ENCODE measurements at regions not wholly inside any gene's neighbourhood (a gene's known extent, or its start where the extent isn't known, plus 50 kb on each side); places are given as distances from the start of the nearest gene placed in this dataset.

- no peak overlapping the region for H3K4me3 ChIP-seq (ENCODE audit: low read depth, low read length)
- TF ChIP-seq POLR2A (IDR thresholded peaks at IDR 0.05; ENCODE audit: extremely low read depth, insufficient read length) (no peak), MYC (IDR thresholded peaks at IDR 0.05; ENCODE audit: low read depth, low read length) (no peak), CTCF (IDR thresholded peaks at IDR 0.05; ENCODE audit: low read depth, low read length) (no peak)
- TF ChIP-seq, protein P1, sequence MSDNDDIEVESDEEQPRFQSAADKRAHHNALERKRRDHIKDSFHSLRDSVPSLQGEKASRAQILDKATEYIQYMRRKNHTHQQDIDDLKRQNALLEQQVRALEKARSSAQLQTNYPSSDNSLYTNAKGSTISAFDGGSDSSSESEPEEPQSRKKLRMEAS (IDR thresholded peaks at IDR 0.05; ENCODE audit: low read depth, low read length) = no peak
- no peak for DNase-seq (ENCODE audit: low read depth)
These were observed 105.8 kb upstream of the NCKAP5 start for GRCh38 chr2:133674066-133674432.

DNA sequence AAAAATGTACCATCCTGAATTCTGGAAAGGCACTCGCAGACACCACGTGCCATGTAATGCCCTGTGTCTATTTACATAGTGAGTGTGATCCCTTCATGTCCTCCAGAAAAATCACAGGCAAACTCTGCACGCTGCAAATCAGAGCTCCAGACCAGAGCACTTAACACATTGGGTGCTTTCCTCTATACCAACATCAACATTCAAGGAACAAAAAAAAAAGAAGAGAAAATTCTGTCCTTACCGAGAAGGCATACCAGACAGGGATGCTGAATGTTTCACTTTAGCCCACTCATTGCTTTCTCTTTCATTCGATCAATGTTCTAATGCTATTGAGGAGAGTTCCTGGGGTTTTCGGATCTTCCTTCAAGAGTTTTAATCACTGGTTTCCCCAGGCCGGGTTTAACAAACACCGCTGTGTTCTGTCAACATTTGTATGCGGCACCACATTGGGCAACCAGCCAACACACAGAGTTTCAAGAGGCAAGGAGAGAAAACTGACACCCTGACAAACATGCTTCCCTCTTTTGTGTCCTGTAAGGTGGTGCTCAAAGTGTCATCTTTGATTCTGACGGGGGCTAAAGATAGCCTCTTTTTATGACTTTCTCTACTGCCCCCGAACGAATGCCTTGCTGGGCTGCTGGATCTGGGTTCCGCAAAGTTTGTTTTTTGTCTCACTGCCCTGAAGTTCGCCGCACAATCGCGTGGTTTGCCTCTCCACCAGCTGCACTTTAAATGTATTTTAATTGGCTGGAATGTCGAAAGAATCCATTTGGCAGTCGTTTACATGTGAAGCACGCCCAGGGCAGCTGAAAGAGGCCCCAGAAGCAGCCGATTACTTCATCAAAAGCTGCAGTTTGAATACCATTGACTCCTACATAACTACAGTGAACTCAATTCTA lies 106.4 kb upstream of the NCKAP5 start:
- no peak overlapping the region for H3K4me3 ChIP-seq (ENCODE audit: low read depth, low read length)
- DNase-seq (ENCODE audit: low read depth) = no peak
- TF ChIP-seq, protein P1 (IDR thresholded peaks at IDR 0.05; ENCODE audit: low read depth, low read length) = no peak
- TF ChIP-seq CTCF (IDR thresholded peaks at IDR 0.05; ENCODE audit: low read depth, low read length) (no peak), MYC (IDR thresholded peaks at IDR 0.05; ENCODE audit: low read depth, low read length) (no peak)

- DNase-seq (ENCODE audit: low read depth) = no peak
- H3K4me3 ChIP-seq (ENCODE audit: low read depth, low read length) = no peak overlapping the region
- TF ChIP-seq MYC (IDR thresholded peaks at IDR 0.05; ENCODE audit: low read depth, low read length) = no peak
- TF ChIP-seq POLR2A (IDR thresholded peaks at IDR 0.05; ENCODE audit: extremely low read depth, insufficient read length) = no peak
- TF ChIP-seq, protein P1 (IDR thresholded peaks at IDR 0.05; ENCODE audit: low read depth, low read length) = no peak
- TF ChIP-seq CTCF (IDR thresholded peaks at IDR 0.05; ENCODE audit: low read depth, low read length) = no peak
These were observed 108.3 kb upstream of the NCKAP5 start for GRCh38 chr2:133676392-133677130.

- DNase-seq (ENCODE audit: low read depth) = no peak
- TF ChIP-seq CTCF (IDR thresholded peaks at IDR 0.05; ENCODE audit: low read depth, low read length) (no peak), MYC (IDR thresholded peaks at IDR 0.05; ENCODE audit: low read depth, low read length) (no peak), POLR2A (IDR thresholded peaks at IDR 0.05; ENCODE audit: extremely low read depth, insufficient read length) (no peak)
- TF ChIP-seq, protein P1 (IDR thresholded peaks at IDR 0.05; ENCODE audit: low read depth, low read length) = no peak
- H3K4me3 ChIP-seq (ENCODE audit: low read depth, low read length) = no peak overlapping the region
These were observed 112.2 kb upstream of the NCKAP5 start for GRCh38 chr2:133680343-133681049.

DNA sequence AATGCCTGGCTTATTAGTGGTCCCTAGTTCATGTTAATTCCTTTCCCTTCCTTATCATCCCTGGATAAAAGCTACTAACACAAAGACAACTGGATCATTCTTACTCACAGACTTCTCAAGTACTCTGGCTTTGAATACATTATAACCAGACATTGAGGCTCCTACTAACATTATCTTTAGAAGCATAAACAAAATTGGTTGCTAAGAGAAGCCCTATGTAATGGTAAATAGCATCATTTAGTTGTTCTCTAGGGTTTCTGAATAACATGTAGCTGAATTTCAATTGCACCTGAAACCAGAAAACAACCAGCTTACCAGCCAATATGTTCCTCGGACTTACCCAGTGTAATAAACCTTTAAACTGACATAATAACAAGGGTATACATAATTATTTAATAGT lies 114.1 kb upstream of the NCKAP5 start:
- no peak for DNase-seq (ENCODE audit: low read depth)

More for the DNA sequence above, 114.1 kb upstream of the NCKAP5 start:
- TF ChIP-seq POLR2A (IDR thresholded peaks at IDR 0.05; ENCODE audit: extremely low read depth, insufficient read length) (no peak), MYC (IDR thresholded peaks at IDR 0.05; ENCODE audit: low read depth, low read length) (no peak), CTCF (IDR thresholded peaks at IDR 0.05; ENCODE audit: low read depth, low read length) (no peak)
- TF ChIP-seq, protein P1 (IDR thresholded peaks at IDR 0.05; ENCODE audit: low read depth, low read length) = no peak
- H3K4me3 ChIP-seq (ENCODE audit: low read depth, low read length) = no peak overlapping the region

All from NB4 (cell line).